ENCODE measurements at regions not wholly inside any gene's neighbourhood (a gene's known extent, or its start where the extent isn't known, plus 50 kb on each side); places are given as distances from the start of the nearest gene placed in this dataset.

- Mint-ChIP-seq H3K4me3 (peak overlapping the region in 1 of 4 donors; percentile 27), H3K9me3 (no peaks in the 10 kb centered on the region), H3K27me3 (no peaks in the 10 kb centered on the region), H3K36me3 (peaks cover 13% of the 10 kb centered on the region), H3K4me1 (peaks cover 33 to 72% (median 65%) of the 10 kb centered on the region in 4 donors), H3K27ac (peak overlapping the region in 1 of 3 donors; percentile 61)
- H3K36me3 ChIP-seq (ENCODE audit: control insufficient read depth, insufficient read depth, low read length), result peaks cover 7% of the 10 kb centered on the region
- H3K27ac ChIP-seq (ENCODE audit: insufficient read depth, low read length, poor library complexity, severe bottlenecking), result no peak overlapping the region
- H3K4me1 ChIP-seq (ENCODE audit: control insufficient read depth, insufficient read depth, low read length, poor library complexity, severe bottlenecking), result peaks cover 27% of the 10 kb centered on the region
- H3K9me3 ChIP-seq (ENCODE audit: control insufficient read depth in 2 of 2, low read length in 2 of 2), result no peaks in the 10 kb centered on the region
- H3K4me3 ChIP-seq (ENCODE audit: low read depth, low read length), result no peak overlapping the region
- no peaks in the 10 kb centered on the region for H3K27me3 ChIP-seq (ENCODE audit: control insufficient read depth, insufficient read depth, low read length)
- ATAC-seq (ENCODE audit: low read depth in 2 of 2), result peak in 1 of 2 donors; percentile 17
- DNase-seq, result no peak
Observed at GRCh38 chr9:110069326-110070248, 138.4 kb downstream of the C9orf152 start.

GRCh38 chr9:110072597-110073355 lies 135.2 kb downstream of the C9orf152 start:
- H3K4me1 Mint-ChIP-seq, result peaks cover 17 to 57% (median 51%) of the 10 kb centered on the region in 4 donors
- ATAC-seq (ENCODE audit: low read depth in 2 of 2) (no peak), DNase-seq (no peak)
- H3K36me3 Mint-ChIP-seq, result peaks cover 8% of the 10 kb centered on the region
- no peak overlapping the region for H3K27ac Mint-ChIP-seq
- H3K27me3 ChIP-seq (ENCODE audit: control insufficient read depth, insufficient read depth, low read length), result no peaks in the 10 kb centered on the region
- H3K27me3 Mint-ChIP-seq, result no peaks in the 10 kb centered on the region
- no peaks in the 10 kb centered on the region for H3K9me3 Mint-ChIP-seq
- no peak overlapping the region for H3K4me3 ChIP-seq (ENCODE audit: low read depth, low read length)
- H3K4me3 Mint-ChIP-seq, result peak overlapping the region in 1 of 4 donors; percentile 6
- no peak overlapping the region for H3K27ac ChIP-seq (ENCODE audit: insufficient read depth, low read length, poor library complexity, severe bottlenecking)
- no peaks in the 10 kb centered on the region for H3K9me3 ChIP-seq (ENCODE audit: control insufficient read depth in 2 of 2, low read length in 2 of 2)
- peaks cover 7% of the 10 kb centered on the region for H3K36me3 ChIP-seq (ENCODE audit: control insufficient read depth, insufficient read depth, low read length)
- H3K4me1 ChIP-seq (ENCODE audit: control insufficient read depth, insufficient read depth, low read length, poor library complexity, severe bottlenecking), result peaks cover 2% of the 10 kb centered on the region

GRCh38 chr9:110073356-110073905 lies 134.5 kb downstream of the C9orf152 start:
- no peaks in the 10 kb centered on the region for H3K9me3 ChIP-seq (ENCODE audit: control insufficient read depth in 2 of 2, low read length in 2 of 2)
- Mint-ChIP-seq H3K4me1 (peaks cover 17 to 56% (median 49%) of the 10 kb centered on the region in 4 donors), H3K9me3 (no peaks in the 10 kb centered on the region), H3K4me3 (no peak overlapping the region), H3K27ac (no peak overlapping the region), H3K36me3 (peaks cover 8% of the 10 kb centered on the region), H3K27me3 (no peaks in the 10 kb centered on the region)
- no peak overlapping the region for H3K4me3 ChIP-seq (ENCODE audit: low read depth, low read length)
- ATAC-seq (ENCODE audit: low read depth in 2 of 2), result no peak
- no peak overlapping the region for H3K27ac ChIP-seq (ENCODE audit: insufficient read depth, low read length, poor library complexity, severe bottlenecking)
- H3K27me3 ChIP-seq (ENCODE audit: control insufficient read depth, insufficient read depth, low read length), result no peaks in the 10 kb centered on the region
- no peaks in the 10 kb centered on the region for H3K4me1 ChIP-seq (ENCODE audit: control insufficient read depth, insufficient read depth, low read length, poor library complexity, severe bottlenecking)
- H3K36me3 ChIP-seq (ENCODE audit: control insufficient read depth, insufficient read depth, low read length), result peaks cover 7% of the 10 kb centered on the region
- no peak for DNase-seq

GRCh38 chr9:110076894-110077725 lies 130.8 kb downstream of the C9orf152 start:
- Mint-ChIP-seq H3K4me1 (peaks cover 31 to 67% (median 54%) of the 10 kb centered on the region in 4 donors), H3K9me3 (no peaks in the 10 kb centered on the region), H3K27ac (peak overlapping the region in 1 of 3 donors; percentile 32), H3K27me3 (no peaks in the 10 kb centered on the region), H3K36me3 (peaks cover 8% of the 10 kb centered on the region), H3K4me3 (no peak overlapping the region)
- H3K4me1 ChIP-seq (ENCODE audit: control insufficient read depth, insufficient read depth, low read length, poor library complexity, severe bottlenecking), result peaks cover 13% of the 10 kb centered on the region
- H3K36me3 ChIP-seq (ENCODE audit: control insufficient read depth, insufficient read depth, low read length), result no peaks in the 10 kb centered on the region
- H3K27me3 ChIP-seq (ENCODE audit: control insufficient read depth, insufficient read depth, low read length), result no peaks in the 10 kb centered on the region
- DNase-seq (no peak), ATAC-seq (ENCODE audit: low read depth in 2 of 2) (no peak)
- no peaks in the 10 kb centered on the region for H3K9me3 ChIP-seq (ENCODE audit: control insufficient read depth in 2 of 2, low read length in 2 of 2)
- H3K4me3 ChIP-seq (ENCODE audit: low read depth, low read length), result no peak overlapping the region
- no peak overlapping the region for H3K27ac ChIP-seq (ENCODE audit: insufficient read depth, low read length, poor library complexity, severe bottlenecking)

- Histone ChIP-seq H3K4me3 (ENCODE audit: low read depth, low read length) (no peak overlapping the region), H3K36me3 (ENCODE audit: control insufficient read depth, insufficient read depth, low read length) (no peaks in the 10 kb centered on the region), H3K27ac (ENCODE audit: insufficient read depth, low read length, poor library complexity, severe bottlenecking) (no peak overlapping the region), H3K9me3 (ENCODE audit: control insufficient read depth in 2 of 2, low read length in 2 of 2) (no peaks in the 10 kb centered on the region), H3K4me1 (ENCODE audit: control insufficient read depth, insufficient read depth, low read length, poor library complexity, severe bottlenecking) (peaks cover 13% of the 10 kb centered on the region), H3K27me3 (ENCODE audit: control insufficient read depth, insufficient read depth, low read length) (no peaks in the 10 kb centered on the region)
- H3K4me1 Mint-ChIP-seq, result peaks cover 28 to 64% (median 51%) of the 10 kb centered on the region in 4 donors
- no peak overlapping the region for H3K4me3 Mint-ChIP-seq
- ATAC-seq (ENCODE audit: low read depth in 2 of 2), result no peak
- no peak overlapping the region for H3K27ac Mint-ChIP-seq
- no peaks in the 10 kb centered on the region for H3K27me3 Mint-ChIP-seq
- no peaks in the 10 kb centered on the region for H3K9me3 Mint-ChIP-seq
- no peak for DNase-seq
- H3K36me3 Mint-ChIP-seq, result peaks cover 8% of the 10 kb centered on the region
Observed at GRCh38 chr9:110077925-110078324, 130.0 kb downstream of the C9orf152 start.

GRCh38 chr9:110078604-110079003 lies 129.4 kb downstream of the C9orf152 start:
- Mint-ChIP-seq H3K36me3 (peaks cover 10% of the 10 kb centered on the region), H3K4me3 (no peak overlapping the region), H3K27me3 (no peaks in the 10 kb centered on the region), H3K9me3 (no peaks in the 10 kb centered on the region), H3K27ac (no peak overlapping the region), H3K4me1 (peaks cover 34 to 67% (median 50%) of the 10 kb centered on the region in 4 donors)
- no peaks in the 10 kb centered on the region for H3K36me3 ChIP-seq (ENCODE audit: control insufficient read depth, insufficient read depth, low read length)
- no peaks in the 10 kb centered on the region for H3K27me3 ChIP-seq (ENCODE audit: control insufficient read depth, insufficient read depth, low read length)
- H3K9me3 ChIP-seq (ENCODE audit: control insufficient read depth in 2 of 2, low read length in 2 of 2), result no peaks in the 10 kb centered on the region
- no peak for ATAC-seq (ENCODE audit: low read depth in 2 of 2)
- no peak overlapping the region for H3K4me3 ChIP-seq (ENCODE audit: low read depth, low read length)
- peaks cover 13% of the 10 kb centered on the region for H3K4me1 ChIP-seq (ENCODE audit: control insufficient read depth, insufficient read depth, low read length, poor library complexity, severe bottlenecking)
- H3K27ac ChIP-seq (ENCODE audit: insufficient read depth, low read length, poor library complexity, severe bottlenecking), result no peak overlapping the region
- no peak for DNase-seq

GRCh38 chr9:110081395-110081794 lies 126.6 kb downstream of the C9orf152 start:
- Histone ChIP-seq H3K27ac (ENCODE audit: insufficient read depth, low read length, poor library complexity, severe bottlenecking) (no peak overlapping the region), H3K4me1 (ENCODE audit: control insufficient read depth, insufficient read depth, low read length, poor library complexity, severe bottlenecking) (peaks cover 13% of the 10 kb centered on the region), H3K4me3 (ENCODE audit: low read depth, low read length) (no peak overlapping the region), H3K36me3 (ENCODE audit: control insufficient read depth, insufficient read depth, low read length) (no peaks in the 10 kb centered on the region), H3K27me3 (ENCODE audit: control insufficient read depth, insufficient read depth, low read length) (no peaks in the 10 kb centered on the region), H3K9me3 (ENCODE audit: control insufficient read depth in 2 of 2, low read length in 2 of 2) (no peaks in the 10 kb centered on the region)
- no peak for ATAC-seq (ENCODE audit: low read depth in 2 of 2)
- Mint-ChIP-seq H3K27ac (peak overlapping the region in 2 of 3 donors; percentile 34 to 74), H3K36me3 (peaks cover 12% of the 10 kb centered on the region), H3K4me1 (peaks cover 39 to 71% (median 55%) of the 10 kb centered on the region in 4 donors), H3K9me3 (no peaks in the 10 kb centered on the region), H3K4me3 (peak overlapping the region in 2 of 4 donors; percentile 62 to 65), H3K27me3 (no peaks in the 10 kb centered on the region)
- no peak for DNase-seq
